ENCODE measurements at regions not wholly inside any gene's neighbourhood (a gene's known extent, or its start where the extent isn't known, plus 50 kb on each side); places are given as distances from the start of the nearest gene placed in this dataset.

DNA sequence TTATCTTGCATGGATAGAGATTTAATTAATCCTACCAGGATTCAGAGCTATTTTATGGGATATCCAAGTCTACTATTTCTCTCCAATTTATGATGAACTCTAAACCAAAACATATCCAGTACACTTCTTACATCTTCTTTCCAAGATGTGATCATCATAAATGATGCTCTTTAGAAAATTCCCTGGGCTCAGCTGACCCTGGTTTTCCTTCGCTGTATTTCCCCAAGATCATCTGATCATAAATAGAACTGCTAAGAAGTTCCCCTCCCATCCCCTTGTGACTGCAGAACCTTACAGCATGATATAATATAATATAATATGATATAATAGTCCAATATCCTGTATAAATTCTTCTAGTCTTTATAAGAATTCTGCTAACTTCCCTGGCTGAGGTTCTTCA is 114.6 kb upstream of the LYZL2 start:
- TF ChIP-seq, protein P1, sequence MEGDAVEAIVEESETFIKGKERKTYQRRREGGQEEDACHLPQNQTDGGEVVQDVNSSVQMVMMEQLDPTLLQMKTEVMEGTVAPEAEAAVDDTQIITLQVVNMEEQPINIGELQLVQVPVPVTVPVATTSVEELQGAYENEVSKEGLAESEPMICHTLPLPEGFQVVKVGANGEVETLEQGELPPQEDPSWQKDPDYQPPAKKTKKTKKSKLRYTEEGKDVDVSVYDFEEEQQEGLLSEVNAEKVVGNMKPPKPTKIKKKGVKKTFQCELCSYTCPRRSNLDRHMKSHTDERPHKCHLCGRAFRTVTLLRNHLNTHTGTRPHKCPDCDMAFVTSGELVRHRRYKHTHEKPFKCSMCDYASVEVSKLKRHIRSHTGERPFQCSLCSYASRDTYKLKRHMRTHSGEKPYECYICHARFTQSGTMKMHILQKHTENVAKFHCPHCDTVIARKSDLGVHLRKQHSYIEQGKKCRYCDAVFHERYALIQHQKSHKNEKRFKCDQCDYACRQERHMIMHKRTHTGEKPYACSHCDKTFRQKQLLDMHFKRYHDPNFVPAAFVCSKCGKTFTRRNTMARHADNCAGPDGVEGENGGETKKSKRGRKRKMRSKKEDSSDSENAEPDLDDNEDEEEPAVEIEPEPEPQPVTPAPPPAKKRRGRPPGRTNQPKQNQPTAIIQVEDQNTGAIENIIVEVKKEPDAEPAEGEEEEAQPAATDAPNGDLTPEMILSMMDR (IDR thresholded peaks at IDR 0.05) = no peak
- no peak for TF ChIP-seq POLR2A (IDR thresholded peaks at IDR 0.05)
